ENCODE measurements at regions not wholly inside any gene's neighbourhood (a gene's known extent, or its start where the extent isn't known, plus 50 kb on each side); places are given as distances from the start of the nearest gene placed in this dataset.

DNA sequence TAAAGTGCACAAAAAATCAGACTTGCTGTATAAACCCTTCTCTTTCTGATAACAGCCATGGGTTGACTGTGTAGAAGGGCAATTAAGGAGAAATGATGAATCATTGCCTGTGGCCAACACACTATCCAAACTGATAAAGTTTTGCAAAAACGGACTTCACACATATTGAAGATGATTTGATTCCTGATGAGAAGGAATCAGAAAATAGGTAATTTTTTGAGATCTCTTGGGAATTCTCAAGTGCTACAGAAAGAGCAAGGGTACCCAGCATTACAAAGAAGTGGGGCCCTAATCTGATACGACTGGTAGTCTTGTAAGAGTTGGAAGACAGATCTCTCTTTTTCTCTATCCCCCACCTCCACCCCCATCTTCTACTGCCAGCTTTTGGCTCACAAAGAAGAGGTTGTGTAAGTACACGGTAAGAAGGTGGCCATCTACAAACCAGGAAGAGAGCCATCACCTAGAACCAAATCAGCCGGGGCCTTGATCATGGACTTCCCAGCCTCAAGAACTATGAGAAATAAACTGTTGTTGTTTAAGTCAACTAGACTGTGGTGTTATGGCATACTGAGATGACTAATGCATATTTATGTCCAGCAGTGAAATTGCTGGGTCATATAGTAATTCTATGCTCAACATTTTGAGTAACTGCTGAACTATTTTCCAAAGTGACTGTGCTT, 254.7 kb downstream of the EDEM1 start (continued):
- TF ChIP-seq, protein P1, sequence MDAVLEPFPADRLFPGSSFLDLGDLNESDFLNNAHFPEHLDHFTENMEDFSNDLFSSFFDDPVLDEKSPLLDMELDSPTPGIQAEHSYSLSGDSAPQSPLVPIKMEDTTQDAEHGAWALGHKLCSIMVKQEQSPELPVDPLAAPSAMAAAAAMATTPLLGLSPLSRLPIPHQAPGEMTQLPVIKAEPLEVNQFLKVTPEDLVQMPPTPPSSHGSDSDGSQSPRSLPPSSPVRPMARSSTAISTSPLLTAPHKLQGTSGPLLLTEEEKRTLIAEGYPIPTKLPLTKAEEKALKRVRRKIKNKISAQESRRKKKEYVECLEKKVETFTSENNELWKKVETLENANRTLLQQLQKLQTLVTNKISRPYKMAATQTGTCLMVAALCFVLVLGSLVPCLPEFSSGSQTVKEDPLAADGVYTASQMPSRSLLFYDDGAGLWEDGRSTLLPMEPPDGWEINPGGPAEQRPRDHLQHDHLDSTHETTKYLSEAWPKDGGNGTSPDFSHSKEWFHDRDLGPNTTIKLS (IDR thresholded peaks at IDR 0.05; ENCODE audit: borderline replicate concordance, low read depth) = peak; percentile 47; the same call in 1 of the 2 replicates
- TF ChIP-seq, protein P2, sequence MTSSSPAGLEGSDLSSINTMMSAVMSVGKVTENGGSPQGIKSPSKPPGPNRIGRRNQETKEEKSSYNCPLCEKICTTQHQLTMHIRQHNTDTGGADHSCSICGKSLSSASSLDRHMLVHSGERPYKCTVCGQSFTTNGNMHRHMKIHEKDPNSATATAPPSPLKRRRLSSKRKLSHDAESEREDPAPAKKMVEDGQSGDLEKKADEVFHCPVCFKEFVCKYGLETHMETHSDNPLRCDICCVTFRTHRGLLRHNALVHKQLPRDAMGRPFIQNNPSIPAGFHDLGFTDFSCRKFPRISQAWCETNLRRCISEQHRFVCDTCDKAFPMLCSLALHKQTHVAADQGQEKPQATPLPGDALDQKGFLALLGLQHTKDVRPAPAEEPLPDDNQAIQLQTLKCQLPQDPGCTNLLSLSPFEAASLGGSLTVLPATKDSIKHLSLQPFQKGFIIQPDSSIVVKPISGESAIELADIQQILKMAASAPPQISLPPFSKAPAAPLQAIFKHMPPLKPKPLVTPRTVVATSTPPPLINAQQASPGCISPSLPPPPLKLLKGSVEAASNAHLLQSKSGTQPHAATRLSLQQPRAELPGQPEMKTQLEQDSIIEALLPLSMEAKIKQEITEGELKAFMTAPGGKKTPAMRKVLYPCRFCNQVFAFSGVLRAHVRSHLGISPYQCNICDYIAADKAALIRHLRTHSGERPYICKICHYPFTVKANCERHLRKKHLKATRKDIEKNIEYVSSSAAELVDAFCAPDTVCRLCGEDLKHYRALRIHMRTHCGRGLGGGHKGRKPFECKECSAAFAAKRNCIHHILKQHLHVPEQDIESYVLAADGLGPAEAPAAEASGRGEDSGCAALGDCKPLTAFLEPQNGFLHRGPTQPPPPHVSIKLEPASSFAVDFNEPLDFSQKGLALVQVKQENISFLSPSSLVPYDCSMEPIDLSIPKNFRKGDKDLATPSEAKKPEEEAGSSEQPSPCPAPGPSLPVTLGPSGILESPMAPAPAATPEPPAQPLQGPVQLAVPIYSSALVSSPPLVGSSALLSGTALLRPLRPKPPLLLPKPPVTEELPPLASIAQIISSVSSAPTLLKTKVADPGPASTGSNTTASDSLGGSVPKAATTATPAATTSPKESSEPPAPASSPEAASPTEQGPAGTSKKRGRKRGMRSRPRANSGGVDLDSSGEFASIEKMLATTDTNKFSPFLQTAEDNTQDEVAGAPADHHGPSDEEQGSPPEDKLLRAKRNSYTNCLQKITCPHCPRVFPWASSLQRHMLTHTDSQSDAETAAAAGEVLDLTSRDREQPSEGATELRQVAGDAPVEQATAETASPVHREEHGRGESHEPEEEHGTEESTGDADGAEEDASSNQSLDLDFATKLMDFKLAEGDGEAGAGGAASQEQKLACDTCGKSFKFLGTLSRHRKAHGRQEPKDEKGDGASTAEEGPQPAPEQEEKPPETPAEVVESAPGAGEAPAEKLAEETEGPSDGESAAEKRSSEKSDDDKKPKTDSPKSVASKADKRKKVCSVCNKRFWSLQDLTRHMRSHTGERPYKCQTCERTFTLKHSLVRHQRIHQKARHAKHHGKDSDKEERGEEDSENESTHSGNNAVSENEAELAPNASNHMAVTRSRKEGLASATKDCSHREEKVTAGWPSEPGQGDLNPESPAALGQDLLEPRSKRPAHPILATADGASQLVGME (CRISPR knock-in tag; IDR thresholded peaks at IDR 0.05) = no peak
- TF ChIP-seq CHD1 (IDR thresholded peaks at IDR 0.05; ENCODE audit: low read length) = no peak
- TF ChIP-seq, protein P3, sequence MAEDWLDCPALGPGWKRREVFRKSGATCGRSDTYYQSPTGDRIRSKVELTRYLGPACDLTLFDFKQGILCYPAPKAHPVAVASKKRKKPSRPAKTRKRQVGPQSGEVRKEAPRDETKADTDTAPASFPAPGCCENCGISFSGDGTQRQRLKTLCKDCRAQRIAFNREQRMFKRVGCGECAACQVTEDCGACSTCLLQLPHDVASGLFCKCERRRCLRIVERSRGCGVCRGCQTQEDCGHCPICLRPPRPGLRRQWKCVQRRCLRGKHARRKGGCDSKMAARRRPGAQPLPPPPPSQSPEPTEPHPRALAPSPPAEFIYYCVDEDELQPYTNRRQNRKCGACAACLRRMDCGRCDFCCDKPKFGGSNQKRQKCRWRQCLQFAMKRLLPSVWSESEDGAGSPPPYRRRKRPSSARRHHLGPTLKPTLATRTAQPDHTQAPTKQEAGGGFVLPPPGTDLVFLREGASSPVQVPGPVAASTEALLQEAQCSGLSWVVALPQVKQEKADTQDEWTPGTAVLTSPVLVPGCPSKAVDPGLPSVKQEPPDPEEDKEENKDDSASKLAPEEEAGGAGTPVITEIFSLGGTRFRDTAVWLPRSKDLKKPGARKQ (CRISPR knock-in tag; IDR thresholded peaks at IDR 0.05) = no peak
- TF ChIP-seq RFX5 (IDR thresholded peaks at IDR 0.05; ENCODE audit: low read depth, low read length) = no peak
- TF ChIP-seq ZC3H4 (CRISPR knock-in tag; IDR thresholded peaks at IDR 0.05; ENCODE audit: borderline replicate concordance) = no peak
- TF ChIP-seq CBFA2T3 (IDR thresholded peaks at IDR 0.05) = peak; percentile 81
- TF ChIP-seq TAL1 (IDR thresholded peaks at IDR 0.05) = peak; percentile 56
- peak; percentile 31 to 93; a peak in 3 of 4 replicates for TF ChIP-seq RCOR1 (IDR thresholded peaks at IDR 0.05; ENCODE audit: borderline replicate concordance in 1 of 2, low read depth in 2 of 2, low read length in 2 of 2)
- peak; percentile 65 to 67; a peak in 3 of 4 replicates for TF ChIP-seq TRIM24 (IDR thresholded peaks at IDR 0.05)
- peak; percentile 24; the same call in 1 of the 2 replicates for TF ChIP-seq CREB1 (IDR thresholded peaks at IDR 0.05)
- TF ChIP-seq CREB1 (CRISPR knock-in tag; IDR thresholded peaks at IDR 0.05) = no peak; the same call in 1 of the 2 replicates
